GM18499 (cell line): ENCODE measurements at regions not wholly inside any gene's neighbourhood (a gene's known extent, or its start where the extent isn't known, plus 50 kb on each side); places are given as distances from the start of the nearest gene placed in this dataset.
"Not testable (repeated sequence)": the region's sequence is repeated elsewhere in the genome, so short reads cannot be mapped to it uniquely, and the experiment has no call there.

Experiments used
- ATAC-seq: cut with Tn5 transposase; IDR thresholded peaks from one replicate; pipeline ENCODE4 v1.9.1; 2021; ENCODE audit warnings: moderate number of reproducible peaks; ENCODE audit not compliant: insufficient read depth, unreplicated experiment

DNA sequence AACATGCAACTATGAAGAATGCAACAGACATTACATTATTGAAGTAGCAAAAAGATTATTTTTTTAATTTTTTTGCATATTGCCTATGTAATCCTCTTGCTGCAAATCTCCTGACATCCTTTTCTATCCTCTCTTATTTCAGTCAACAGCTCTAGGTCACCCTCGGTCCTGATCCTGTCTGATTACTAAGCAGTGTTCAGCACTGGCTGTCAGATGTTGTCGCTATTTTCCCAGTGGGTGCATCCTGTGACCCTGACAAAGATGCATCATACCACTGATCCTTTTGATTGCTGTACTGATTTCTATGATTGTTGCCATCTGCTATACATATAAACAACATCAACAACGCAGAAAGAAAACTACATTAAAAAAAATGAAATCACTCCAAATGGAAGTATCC, 443.7 kb upstream of the PRR20A start:
- no peak for ATAC-seq

DNA sequence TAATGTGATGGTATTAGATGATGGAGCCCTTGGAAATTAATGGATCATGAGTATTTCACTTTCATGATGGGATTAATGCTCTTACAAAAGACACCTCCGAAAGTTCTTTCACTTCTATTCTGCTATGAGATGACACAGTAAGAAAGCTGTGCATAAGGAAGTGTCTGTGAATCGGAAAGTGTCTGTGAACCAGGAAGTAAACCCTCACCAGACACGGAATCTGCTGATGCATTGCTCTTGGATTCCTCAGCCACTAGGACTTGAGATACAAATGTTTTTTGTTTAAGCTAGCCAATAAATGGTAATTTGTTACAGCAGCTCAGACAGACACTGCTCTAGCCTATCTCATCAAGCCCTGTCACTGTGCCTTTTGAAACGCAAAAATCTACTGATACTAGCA, 440.4 kb upstream of the PRR20A start:
- no peak for ATAC-seq

- no peak for ATAC-seq
These were observed 434.2 kb upstream of the PRR20A start for GRCh38 chr13:56706485-56706884.

- no peak for ATAC-seq
These were observed 427.1 kb upstream of the PRR20A start for GRCh38 chr13:56713656-56714055.

- no peak for ATAC-seq
These were observed 421.9 kb upstream of the PRR20A start for GRCh38 chr13:56718791-56719190.

GRCh38 chr13:56720841-56721240, 419.9 kb upstream of the PRR20A start:
- no peak for ATAC-seq

DNA sequence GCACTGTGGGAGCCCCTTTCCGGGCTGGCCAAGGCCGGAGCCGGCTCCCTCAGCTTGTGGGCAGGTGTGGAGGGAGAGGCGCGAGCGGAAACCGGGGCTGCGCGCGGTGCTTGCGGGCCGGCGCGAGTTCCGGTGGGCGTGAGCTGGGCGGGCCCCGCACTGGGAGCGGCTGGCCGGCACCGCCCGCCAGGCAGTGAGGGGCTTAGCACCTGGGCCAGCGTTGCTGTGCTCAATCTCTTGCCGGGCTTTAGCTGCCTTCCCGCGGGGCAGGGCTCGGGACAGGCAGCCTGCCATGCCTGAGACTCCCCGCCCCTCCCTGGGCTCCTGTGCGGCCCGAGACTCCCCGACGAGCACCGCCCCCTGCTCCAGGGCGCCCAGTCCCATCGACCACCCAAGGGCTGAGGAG, 405.2 kb upstream of the PRR20A start:
- no peak for ATAC-seq

DNA sequence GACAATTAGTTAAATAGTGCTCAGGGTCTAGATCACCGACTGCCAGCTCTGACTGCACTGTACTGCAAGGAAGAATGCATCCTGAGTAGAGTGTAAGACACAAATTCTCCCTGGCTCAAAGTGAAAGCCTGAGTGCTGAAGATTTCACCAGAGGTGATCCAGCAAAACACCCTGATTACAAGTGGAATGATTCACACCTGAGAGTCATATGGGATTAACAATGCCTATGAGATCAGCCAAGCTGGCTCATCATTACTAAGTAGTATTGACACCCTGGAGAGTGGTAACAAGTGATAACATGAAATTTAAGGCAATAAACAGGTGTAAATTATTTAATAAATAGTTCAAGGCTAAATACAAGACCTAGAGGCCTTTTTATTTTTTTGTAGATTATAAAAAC, 403.8 kb upstream of the PRR20A start:
- ATAC-seq: no peak

GRCh38 chr13:56752636-56753035, 388.1 kb upstream of the PRR20A start:
- ATAC-seq: no peak

GRCh38 chr13:56755181-56755935, 385.4 kb upstream of the PRR20A start:
- ATAC-seq: no peak

GRCh38 chr13:56763333-56763732, 377.4 kb upstream of the PRR20A start:
- ATAC-seq: not testable (repeated sequence)

- no peak for ATAC-seq
These were observed 367.6 kb upstream of the PRR20A start for GRCh38 chr13:56773148-56773547.

DNA sequence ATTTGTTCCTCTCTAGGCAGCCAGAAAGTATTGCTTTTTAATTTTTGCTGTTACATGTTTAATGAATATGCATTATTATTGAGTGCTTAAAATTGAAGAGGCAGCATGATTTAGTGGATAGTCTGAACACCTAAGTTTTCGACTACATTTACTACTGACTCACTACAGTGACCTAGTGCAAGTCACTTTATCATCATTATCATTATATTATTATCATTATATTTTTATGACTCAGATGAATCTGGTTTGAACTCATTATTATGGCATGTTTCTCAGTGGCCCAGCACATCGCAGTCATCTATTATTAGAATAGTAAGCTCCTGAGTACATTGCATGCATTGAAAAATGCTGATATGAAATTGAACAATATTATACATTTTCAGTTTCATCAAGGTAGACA, 351.2 kb upstream of the PRR20A start:
- ATAC-seq: no peak

GRCh38 chr13:56837161-56837560, 303.6 kb upstream of the PRR20A start:
- no peak for ATAC-seq

- no peak for ATAC-seq
These were observed 289.9 kb upstream of the PRR20A start for GRCh38 chr13:56850852-56851251.

DNA sequence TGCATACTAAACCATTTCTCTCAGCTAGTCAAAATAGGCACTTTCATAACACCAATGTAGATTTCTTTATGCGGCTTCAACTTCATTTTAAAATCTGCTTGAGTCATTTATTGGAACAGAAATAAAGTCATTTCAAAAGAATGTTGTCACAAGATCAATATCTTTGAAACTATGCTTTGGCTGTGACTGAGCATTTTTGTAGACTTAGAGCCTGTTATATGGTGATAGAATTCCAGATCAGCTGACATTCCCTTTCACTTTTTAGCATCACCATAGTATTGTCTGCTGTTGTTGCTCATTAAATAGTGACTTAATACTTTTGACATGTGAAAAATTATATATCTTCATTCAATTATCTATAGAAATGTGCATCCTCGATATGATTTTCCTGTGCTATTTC, 279.2 kb upstream of the PRR20A start:
- ATAC-seq: no peak

GRCh38 chr13:56864451-56864850, 276.3 kb upstream of the PRR20A start:
- ATAC-seq: no peak

DNA sequence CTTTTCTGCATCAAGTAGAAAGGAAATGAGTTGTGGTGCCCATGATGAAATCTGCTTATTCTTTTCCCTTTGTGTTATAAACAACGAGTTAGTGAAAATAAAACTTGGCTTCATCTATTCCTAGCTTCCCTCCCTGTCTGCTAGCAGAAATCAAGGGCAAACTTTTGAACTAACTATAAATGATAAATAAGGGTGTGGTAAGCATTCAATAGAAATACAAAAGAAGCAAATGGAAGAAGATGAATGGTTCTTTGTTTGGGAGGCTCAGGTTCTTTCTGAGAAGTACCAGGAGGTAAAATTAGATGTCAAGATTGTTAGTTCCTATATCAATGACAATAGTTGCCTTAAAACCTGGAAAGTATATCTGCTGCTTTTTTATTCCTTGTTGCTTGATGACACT, 275.3 kb upstream of the PRR20A start:
- no peak for ATAC-seq

- no peak for ATAC-seq
These were observed 271.0 kb upstream of the PRR20A start for GRCh38 chr13:56869671-56870070.

GRCh38 chr13:56886398-56886797, 254.3 kb upstream of the PRR20A start:
- ATAC-seq: no peak

DNA sequence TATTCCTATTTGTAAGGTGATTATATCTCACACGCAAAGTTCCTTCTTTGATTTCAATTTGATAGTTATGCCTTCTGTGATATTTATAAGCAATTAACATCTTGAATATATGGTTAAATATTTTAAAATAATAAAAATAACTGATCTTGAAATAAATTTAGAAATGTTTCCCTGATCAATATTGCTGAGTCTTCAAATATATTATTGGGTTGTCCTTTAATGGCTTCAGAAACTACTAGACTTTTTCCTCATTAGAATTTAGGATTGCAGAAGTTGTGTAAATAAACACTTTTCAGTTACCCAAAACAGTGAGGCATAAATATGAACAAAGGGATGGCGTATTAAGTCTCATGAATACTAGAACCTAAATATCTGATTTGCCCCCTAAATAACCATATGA, 252.3 kb upstream of the PRR20A start:
- ATAC-seq: no peak

DNA sequence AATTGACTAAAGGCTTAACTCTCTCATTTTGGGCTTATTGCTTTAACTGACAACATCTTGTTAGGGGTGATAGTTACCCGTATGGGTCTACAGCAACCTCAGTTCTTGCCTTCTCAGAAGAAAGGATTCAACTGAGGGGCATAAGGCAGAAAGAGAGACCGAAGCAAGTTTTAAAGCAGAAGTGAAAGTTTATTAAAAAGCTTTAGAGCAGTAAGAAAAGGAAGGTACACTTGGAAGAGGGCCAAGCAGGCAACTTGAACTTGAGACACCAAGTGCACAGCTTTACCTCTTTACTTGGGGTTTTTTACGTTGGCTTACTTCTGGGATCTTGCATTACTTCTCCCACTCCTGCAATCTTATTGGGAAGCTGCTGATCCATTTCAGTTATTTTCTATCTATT, 246.9 kb upstream of the PRR20A start:
- no peak for ATAC-seq
